Smooth muscle cell (in vitro differentiated cells): ENCODE measurements at regions not wholly inside any gene's neighbourhood (a gene's known extent, or its start where the extent isn't known, plus 50 kb on each side); places are given as distances from the start of the nearest gene placed in this dataset.

Source experiments
- DNase-seq: peaks from one replicate; lab custom pipeline; 2025; ENCODE audit not compliant: unreplicated experiment; lab: John Stamatoyannopoulos, UW
- H2AFZ ChIP-seq: fragments of 200-600 bp; sonication (generic); 2 replicates; pipeline ENCODE4 v1.6.0; 2016; ENCODE audit warnings: antibody characterized with exemption, low read depth, mild to moderate bottlenecking
- H3F3A ChIP-seq: fragments of 200-600 bp; sonication (generic); 2 replicates; pipeline ENCODE4 v1.6.0; 2017; ENCODE audit warnings: antibody characterized with exemption, low read depth
- H3K27ac ChIP-seq: fragments of 200-600 bp; sonication (generic); 2 replicates; pipeline ENCODE4 v1.5.1; 2016; ENCODE audit warnings: low read depth, mild to moderate bottlenecking
- H3K27me3 ChIP-seq: fragments of 200-600 bp; sonication (generic); 2 replicates; pipeline ENCODE4 v1.6.1; 2016; ENCODE audit warnings: low read depth, mild to moderate bottlenecking
- H3K36me3 ChIP-seq: fragments of 200-600 bp; sonication (generic); 2 replicates; pipeline ENCODE4 v1.5.1; 2016; ENCODE audit warnings: low read depth
- H3K4me1 ChIP-seq: fragments of 200-600 bp; sonication (generic); 2 replicates; pipeline ENCODE4 v1.5.1; 2016; ENCODE audit warnings: low read depth
- H3K4me2 ChIP-seq: fragments of 200-600 bp; sonication (generic); 2 replicates; pipeline ENCODE4 v1.6.0; 2016; ENCODE audit warnings: mild to moderate bottlenecking
- H3K4me3 ChIP-seq: fragments of 200-600 bp; sonication (generic); 2 replicates; pipeline ENCODE4 v1.5.1; 2016; ENCODE audit warnings: mild to moderate bottlenecking
- H3K79me2 ChIP-seq: fragments of 200-600 bp; sonication (generic); 2 replicates; pipeline ENCODE4 v1.6.0; 2016; ENCODE audit warnings: low read depth, mild to moderate bottlenecking
- H3K9ac ChIP-seq: fragments of 200-600 bp; sonication (generic); 2 replicates; pipeline ENCODE4 v1.6.0; 2016; ENCODE audit warnings: low read depth
- H3K9me3 ChIP-seq: fragments of 200-600 bp; sonication (generic); replicated peaks from 2 replicates; pipeline ENCODE4 v1.5.1; 2016; ENCODE audit warnings: low read depth
- H4K20me1 ChIP-seq: fragments of 200-600 bp; sonication (generic); 2 replicates; pipeline ENCODE4 v1.6.0; 2016; ENCODE audit warnings: low read depth
- WGBS: methylation state at CpG from one replicate; pipeline ENCODE4 v1.1.7; 2016; ENCODE audit warnings: low lambda C conversion rate; 5-methylcytosine and 5-hydroxymethylcytosine counted together
- TF ChIP-seq, protein P1 (sequence below): fragments of 200-600 bp; sonication (generic); IDR thresholded peaks from 2 replicates; pipeline ENCODE4 v1.5.1; 2017; ENCODE audit warnings: borderline replicate concordance, mild to moderate bottlenecking, antibody characterized with exemption; ENCODE audit not compliant: insufficient read depth, poor library complexity, severe bottlenecking

- no peaks in the 10 kb centered on the region for H3K9me3 ChIP-seq
- H3K27ac ChIP-seq, result no peak overlapping the region
- H2AFZ ChIP-seq, result no peak overlapping the region
- H3K9ac ChIP-seq, result no peak overlapping the region
- peaks cover 6% of the 10 kb centered on the region for H3K4me1 ChIP-seq
- H3K36me3 ChIP-seq, result no peaks in the 10 kb centered on the region
- no peaks in the 10 kb centered on the region for H3K27me3 ChIP-seq
- TF ChIP-seq, protein P1, sequence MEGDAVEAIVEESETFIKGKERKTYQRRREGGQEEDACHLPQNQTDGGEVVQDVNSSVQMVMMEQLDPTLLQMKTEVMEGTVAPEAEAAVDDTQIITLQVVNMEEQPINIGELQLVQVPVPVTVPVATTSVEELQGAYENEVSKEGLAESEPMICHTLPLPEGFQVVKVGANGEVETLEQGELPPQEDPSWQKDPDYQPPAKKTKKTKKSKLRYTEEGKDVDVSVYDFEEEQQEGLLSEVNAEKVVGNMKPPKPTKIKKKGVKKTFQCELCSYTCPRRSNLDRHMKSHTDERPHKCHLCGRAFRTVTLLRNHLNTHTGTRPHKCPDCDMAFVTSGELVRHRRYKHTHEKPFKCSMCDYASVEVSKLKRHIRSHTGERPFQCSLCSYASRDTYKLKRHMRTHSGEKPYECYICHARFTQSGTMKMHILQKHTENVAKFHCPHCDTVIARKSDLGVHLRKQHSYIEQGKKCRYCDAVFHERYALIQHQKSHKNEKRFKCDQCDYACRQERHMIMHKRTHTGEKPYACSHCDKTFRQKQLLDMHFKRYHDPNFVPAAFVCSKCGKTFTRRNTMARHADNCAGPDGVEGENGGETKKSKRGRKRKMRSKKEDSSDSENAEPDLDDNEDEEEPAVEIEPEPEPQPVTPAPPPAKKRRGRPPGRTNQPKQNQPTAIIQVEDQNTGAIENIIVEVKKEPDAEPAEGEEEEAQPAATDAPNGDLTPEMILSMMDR, result no peak
- H3K79me2 ChIP-seq, result no peaks in the 10 kb centered on the region
- DNase-seq, result no peak
- 77% methylated on average over 4 of the region's 4 CpGs for WGBS
- no peak overlapping the region for H3K4me3 ChIP-seq
- no peaks in the 10 kb centered on the region for H3F3A ChIP-seq
- H4K20me1 ChIP-seq, result no peaks in the 10 kb centered on the region
- no peak overlapping the region for H3K4me2 ChIP-seq
Observed at GRCh38 chr2:111710613-111711012, 173.4 kb downstream of the ANAPC1 start.

DNA sequence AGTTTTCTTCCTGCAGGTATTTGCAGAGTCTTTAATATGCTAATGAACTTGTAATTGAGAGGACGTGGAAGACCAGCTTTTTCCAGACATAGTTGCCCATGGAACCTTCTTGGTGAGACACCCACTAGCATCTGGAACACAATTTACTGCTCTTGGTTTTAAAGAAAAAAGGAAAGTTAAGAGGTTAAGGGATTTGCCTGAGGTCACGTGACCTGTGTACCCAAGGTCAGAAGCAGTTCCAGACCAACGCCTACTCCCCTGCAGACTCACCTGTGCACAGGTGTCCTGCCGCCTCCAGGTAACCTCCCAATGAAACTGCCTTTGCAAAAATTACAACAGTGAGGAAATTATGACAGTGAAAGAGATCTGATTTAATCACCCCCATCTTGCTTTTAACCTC lies 172.7 kb downstream of the ANAPC1 start:
- 78% methylated on average over 4 of the region's 4 CpGs for WGBS
- TF ChIP-seq, protein P1, result no peak
- no peak for DNase-seq
- Histone ChIP-seq H3K36me3 (no peaks in the 10 kb centered on the region), H3K27ac (no peak overlapping the region), H4K20me1 (no peaks in the 10 kb centered on the region), H3K79me2 (no peaks in the 10 kb centered on the region), H3K4me3 (no peak overlapping the region), H3F3A (no peaks in the 10 kb centered on the region), H2AFZ (no peak overlapping the region), H3K27me3 (no peaks in the 10 kb centered on the region), H3K9me3 (no peaks in the 10 kb centered on the region), H3K9ac (no peak overlapping the region), H3K4me2 (no peak overlapping the region), H3K4me1 (peaks cover 1% of the 10 kb centered on the region)

DNA sequence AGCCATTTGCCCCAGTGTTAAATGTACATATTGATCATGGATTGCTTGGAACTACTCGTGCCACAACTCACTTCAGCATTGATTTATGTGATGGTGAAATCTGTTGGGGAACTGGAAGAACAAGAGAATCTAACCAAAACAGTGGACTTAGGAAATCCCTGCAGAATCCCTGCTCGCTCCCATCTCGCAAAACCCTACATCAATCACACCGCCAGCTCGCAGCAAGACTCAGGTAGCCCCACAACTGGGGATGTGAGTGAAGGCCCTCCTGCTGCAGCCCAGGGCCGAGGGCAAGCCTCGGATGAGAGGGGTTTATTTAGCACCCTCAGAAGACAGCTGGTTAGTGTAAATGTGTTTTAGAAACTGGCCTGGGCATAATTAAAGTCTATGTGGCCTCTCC lies 171.6 kb downstream of the ANAPC1 start:
- no peaks in the 10 kb centered on the region for H3F3A ChIP-seq
- no peak overlapping the region for H2AFZ ChIP-seq
- WGBS, result 82% methylated on average over 7 of the region's 7 CpGs
- H3K9me3 ChIP-seq, result no peaks in the 10 kb centered on the region
- DNase-seq, result no peak
- no peaks in the 10 kb centered on the region for H3K79me2 ChIP-seq
- H3K27ac ChIP-seq, result no peak overlapping the region
- TF ChIP-seq, protein P1, result no peak
- no peak overlapping the region for H3K4me2 ChIP-seq
- no peaks in the 10 kb centered on the region for H3K27me3 ChIP-seq
- no peaks in the 10 kb centered on the region for H3K4me1 ChIP-seq
- no peaks in the 10 kb centered on the region for H4K20me1 ChIP-seq
- H3K9ac ChIP-seq, result no peak overlapping the region
- no peaks in the 10 kb centered on the region for H3K36me3 ChIP-seq
- no peak overlapping the region for H3K4me3 ChIP-seq

DNA sequence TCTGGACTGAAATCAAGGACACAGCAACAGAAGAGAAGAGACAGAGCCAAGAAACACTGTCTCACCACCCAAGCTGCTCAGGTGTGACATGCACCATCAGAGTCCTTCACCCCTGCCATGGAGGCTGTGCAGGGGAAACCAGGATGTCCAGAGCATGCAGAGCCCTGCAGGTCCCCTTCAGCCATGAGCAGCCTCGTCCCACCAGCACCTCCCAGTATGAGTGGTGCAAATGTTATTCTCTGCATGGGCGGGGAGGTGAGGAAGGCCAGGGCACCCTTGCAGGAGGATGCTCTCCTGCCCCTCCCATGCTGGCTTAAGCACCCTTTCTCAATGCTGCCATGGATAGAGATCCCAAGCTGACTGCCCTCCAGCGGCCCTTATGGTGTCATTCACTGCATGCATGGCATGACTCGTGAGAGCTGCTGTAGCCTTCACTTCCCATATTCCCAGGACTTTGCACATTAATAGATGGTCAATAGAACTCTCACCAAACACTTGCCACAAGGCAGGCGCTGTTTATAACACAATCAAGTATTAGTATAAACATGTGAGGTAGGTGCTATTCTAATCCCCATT lies 171.0 kb downstream of the ANAPC1 start:
- TF ChIP-seq, protein P1, result no peak
- no peaks in the 10 kb centered on the region for H3K36me3 ChIP-seq
- H3K4me2 ChIP-seq, result no peak overlapping the region
- no peak overlapping the region for H3K27ac ChIP-seq
- H3K27me3 ChIP-seq, result no peaks in the 10 kb centered on the region
- peaks cover 3% of the 10 kb centered on the region for H3K4me1 ChIP-seq
- no peak overlapping the region for H3K4me3 ChIP-seq
- H2AFZ ChIP-seq, result no peak overlapping the region
- DNase-seq, result no peak
- no peaks in the 10 kb centered on the region for H4K20me1 ChIP-seq
- 92% methylated on average over 5 of the region's 5 CpGs for WGBS
- H3K9ac ChIP-seq, result no peak overlapping the region
- H3K79me2 ChIP-seq, result no peaks in the 10 kb centered on the region
- no peaks in the 10 kb centered on the region for H3K9me3 ChIP-seq
- no peaks in the 10 kb centered on the region for H3F3A ChIP-seq
